Thyroid gland (tissue), 4 donors: ENCODE measurements at regions not wholly inside any gene's neighbourhood (a gene's known extent, or its start where the extent isn't known, plus 50 kb on each side); places are given as distances from the start of the nearest gene placed in this dataset.

Source experiments
- CTCF ChIP-seq, 6 experiments: fragments of 200-600 bp in 3 of 6; fragments of 450-650 bp in 3 of 6; sonication (generic) in 3 of 6; IDR thresholded peaks; one replicate each; pipeline ENCODE4 v1.5.1; 2016 to 2019; ENCODE audit warnings: antibody characterized with exemption in 6 of 6, mild to moderate bottlenecking in 2 of 6, inconsistent platforms in 1 of 6, moderate library complexity in 1 of 6
- POLR2A ChIP-seq, 2 donors: fragments of 450-650 bp; IDR thresholded peaks; one replicate each; pipeline ENCODE4 v1.6.1; 2017; ENCODE audit warnings: antibody characterized with exemption in 2 of 2, mild to moderate bottlenecking in 2 of 2, moderate library complexity in 1 of 2

GRCh38 chr16:6749698-6750097 lies 582.9 kb upstream of the RBFOX1 start:
- TF ChIP-seq CTCF (IDR thresholded peaks at IDR 0.05), result no peak
- no peak for TF ChIP-seq POLR2A (IDR thresholded peaks at IDR 0.05)
